Lower leg skin (tissue), 3 donors: ENCODE measurements at regions not wholly inside any gene's neighbourhood (a gene's known extent, or its start where the extent isn't known, plus 50 kb on each side); places are given as distances from the start of the nearest gene placed in this dataset.

Experiments used
- CTCF ChIP-seq, 3 donors: fragments of 450-650 bp; IDR thresholded peaks; one replicate each; pipeline ENCODE4 v1.5.1; 2016; ENCODE audit warnings: antibody characterized with exemption in 3 of 3, mild to moderate bottlenecking in 3 of 3, moderate library complexity in 2 of 3
- POLR2A ChIP-seq, 2 donors: fragments of 450-650 bp; IDR thresholded peaks; one replicate each; pipeline ENCODE4 v1.6.1; 2016 to 2017; ENCODE audit warnings: antibody characterized with exemption in 2 of 2, mild to moderate bottlenecking in 1 of 2, moderate library complexity in 1 of 2

- TF ChIP-seq CTCF (IDR thresholded peaks at IDR 0.05) (no peak), POLR2A (IDR thresholded peaks at IDR 0.05) (no peak)
These were observed 632.4 kb upstream of the LRRTM4 start for GRCh38 chr2:78154586-78154985.
